T1000 (cell line): ENCODE measurements at regions not wholly inside any gene's neighbourhood (a gene's known extent, or its start where the extent isn't known, plus 50 kb on each side); places are given as distances from the start of the nearest gene placed in this dataset.

Experiments
- DNase-seq: peaks from one replicate; lab custom pipeline; 2025; ENCODE audit warnings: mixed read lengths; lab: John Stamatoyannopoulos, UW

DNA sequence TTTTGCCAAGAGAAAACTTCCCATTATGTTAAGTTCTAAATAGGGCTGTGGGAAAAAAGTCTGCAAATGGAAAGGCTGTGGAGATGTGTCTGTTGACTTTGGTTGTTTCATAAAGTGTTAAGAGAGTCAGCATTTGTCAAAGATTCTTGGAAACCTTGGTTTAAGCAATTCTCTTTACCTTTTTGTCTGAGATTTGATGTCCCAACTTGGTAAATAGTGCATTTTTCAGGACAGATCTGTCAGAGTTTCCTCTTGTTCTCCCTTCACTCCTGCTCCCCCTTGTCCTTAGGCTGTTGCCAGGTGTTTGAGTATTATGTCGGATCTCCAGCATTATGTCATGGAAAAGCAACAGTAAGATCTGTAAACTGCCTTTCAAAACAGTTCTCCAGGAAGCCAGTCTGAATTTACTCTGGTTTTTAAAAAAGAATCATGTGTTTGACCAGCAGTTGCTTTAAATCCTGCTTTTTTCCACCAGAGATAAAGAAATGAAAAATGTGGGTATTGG lies 79.1 kb upstream of the ADAMTSL1 start:
- no peak for DNase-seq

DNA sequence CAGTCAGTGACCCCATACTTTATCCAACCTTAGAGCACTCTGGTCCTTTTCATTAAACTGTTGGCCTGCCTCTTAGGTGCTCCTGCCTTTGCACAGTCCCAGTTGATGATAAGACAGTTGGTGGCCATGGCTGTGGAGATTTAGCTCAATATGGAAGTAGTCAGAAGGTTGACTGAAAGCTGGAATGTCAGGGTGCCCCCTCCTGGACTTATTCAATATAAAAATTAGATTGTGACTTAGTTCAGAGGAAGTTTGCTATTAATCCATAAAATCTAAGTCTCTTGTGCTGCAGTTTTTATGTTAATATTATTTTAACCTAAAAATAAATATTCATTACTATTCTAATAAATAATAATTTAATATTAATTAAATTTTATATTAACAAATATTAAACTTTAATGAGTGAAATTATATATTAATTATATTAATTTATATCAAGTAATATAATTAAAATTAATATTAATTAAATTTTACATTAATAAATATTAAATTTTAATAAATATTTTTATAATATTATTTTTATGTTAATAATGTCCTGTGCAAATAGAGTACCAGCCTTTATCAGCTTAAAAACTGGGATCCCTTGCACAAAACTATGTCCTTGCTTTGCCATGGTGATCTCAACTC lies 77.7 kb upstream of the ADAMTSL1 start:
- no peak for DNase-seq

DNA sequence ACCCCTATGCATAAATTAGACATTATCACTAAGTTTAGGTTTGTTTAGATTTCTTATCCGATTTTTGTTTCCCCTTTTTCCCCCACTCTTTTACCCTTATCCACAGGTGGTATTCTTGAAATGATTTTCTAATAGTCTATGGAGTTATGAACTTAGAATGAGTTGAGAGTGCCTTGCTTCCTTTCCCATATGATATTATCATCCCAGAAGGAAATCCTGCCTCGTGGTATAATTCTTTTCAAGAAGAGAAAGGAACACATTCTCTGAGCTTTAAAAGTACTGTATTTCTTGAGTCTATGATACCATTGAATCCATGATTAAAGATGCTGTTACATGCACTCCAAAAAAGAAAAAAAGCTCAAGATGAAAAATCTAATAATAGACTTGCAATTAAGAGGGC lies 76.9 kb upstream of the ADAMTSL1 start:
- DNase-seq: no peak

- DNase-seq: no peak
Observed at GRCh38 chr9:18398038-18398437, 75.9 kb upstream of the ADAMTSL1 start.

- DNase-seq: no peak
Observed at GRCh38 chr9:18404434-18405029, 69.4 kb upstream of the ADAMTSL1 start.

- DNase-seq: no peak
Observed at GRCh38 chr9:18405240-18405639, 68.7 kb upstream of the ADAMTSL1 start.

DNA sequence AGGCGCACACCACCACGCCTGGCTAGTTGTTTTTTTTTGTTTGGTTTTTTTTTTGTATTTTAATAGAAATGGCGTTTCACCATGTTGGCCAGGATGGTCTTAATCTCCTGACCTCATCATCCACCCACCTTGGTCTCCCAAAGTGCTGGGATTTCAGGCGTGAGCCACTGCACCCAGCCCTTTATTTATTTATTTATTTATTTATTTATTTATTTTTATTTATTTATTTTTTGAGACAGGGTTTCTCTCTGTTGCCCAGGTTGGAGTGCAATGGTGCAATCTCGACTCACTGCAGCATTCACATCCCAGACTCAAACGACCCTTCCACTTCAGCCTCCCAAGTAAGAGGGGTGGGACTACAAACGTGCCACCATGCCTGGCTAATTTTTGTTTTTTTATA lies 63.0 kb upstream of the ADAMTSL1 start:
- no peak for DNase-seq

DNA sequence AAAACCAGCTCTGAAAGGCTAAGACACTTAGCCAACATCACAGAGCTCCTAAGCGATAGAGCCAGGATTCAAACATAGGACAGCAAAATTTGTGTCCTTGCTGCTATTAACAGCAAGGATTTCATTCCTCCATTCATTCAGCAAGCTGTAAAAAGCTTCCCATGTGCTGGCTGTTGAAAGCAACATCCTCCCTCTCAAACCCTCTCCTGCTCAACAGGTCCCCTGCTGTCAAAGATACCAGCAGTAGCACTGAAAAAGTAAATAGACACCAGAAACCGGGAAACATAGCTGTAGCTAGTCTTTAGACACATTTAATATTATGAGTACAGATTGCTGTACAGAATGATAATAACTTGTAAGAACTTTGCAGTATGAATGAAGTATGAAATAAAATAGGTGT lies 52.6 kb upstream of the ADAMTSL1 start:
- DNase-seq: no peak

- DNase-seq: no peak
Observed at GRCh38 chr9:18422296-18423036, 51.5 kb upstream of the ADAMTSL1 start.

GRCh38 chr9:18423791-18424531 lies 50.0 kb upstream of the ADAMTSL1 start:
- DNase-seq: no peak
